Urinary bladder (tissue), 3 donors: ENCODE measurements at regions not wholly inside any gene's neighbourhood (a gene's known extent, or its start where the extent isn't known, plus 50 kb on each side); places are given as distances from the start of the nearest gene placed in this dataset.
"Not testable (repeated sequence)": the region's sequence is repeated elsewhere in the genome, so short reads cannot be mapped to it uniquely, and the experiment has no call there.

Experiments used
- DNase-seq: peaks from one replicate; pipeline ENCODE4 v3.0.0-alpha.2; 2015; ENCODE audit errors: extremely low spot score
- H3K27ac ChIP-seq: one replicate; pipeline ENCODE4 v1.5.1; 2013; ENCODE audit warnings: low read depth, mild to moderate bottlenecking, moderate library complexity
- H3K36me3 ChIP-seq: one replicate; pipeline ENCODE4 v1.6.1; 2013; ENCODE audit warnings: mild to moderate bottlenecking, moderate library complexity; ENCODE audit not compliant: insufficient read depth
- H3K4me1 ChIP-seq: one replicate; pipeline ENCODE4 v1.6.1; 2013; ENCODE audit warnings: mild to moderate bottlenecking, moderate library complexity; ENCODE audit not compliant: insufficient read depth
- H3K4me3 ChIP-seq: one replicate; pipeline ENCODE4 v1.5.1; 2013; ENCODE audit warnings: low read depth, low read length
- WGBS: extraction: QIAGEN DNeasy Blood & Tissue Kit; methylation state at CpG from one replicate; pipeline ENCODE4 v1.1.7; 2013; 5-methylcytosine and 5-hydroxymethylcytosine counted together
- donor health status: healthy with polysubstance abuse.
- donor health status: healthy.

DNA sequence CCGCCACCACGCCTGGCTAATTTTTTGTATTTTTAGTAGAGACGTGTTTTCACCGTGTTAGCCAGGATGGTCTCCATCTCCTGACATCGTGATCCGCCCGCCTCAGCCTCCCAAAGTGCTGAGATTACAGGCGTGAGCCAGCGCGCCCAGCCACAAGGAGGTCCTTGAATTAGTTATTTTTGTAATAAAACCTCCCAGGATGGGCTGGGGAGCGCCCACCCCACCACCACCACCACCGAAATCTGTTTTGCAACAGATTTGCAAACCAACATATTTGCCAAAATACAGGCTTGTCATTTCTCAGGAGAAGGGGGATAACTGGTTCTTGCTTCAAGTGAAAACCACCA lies 151.7 kb downstream of the ADSS2 start:
- H3K27ac ChIP-seq, H3K4me1 ChIP-seq, DNase-seq, H3K36me3 ChIP-seq, H3K4me3 ChIP-seq: not testable (repeated sequence)
- WGBS, result 93% methylated on average over 12 of the region's 12 CpGs

DNA sequence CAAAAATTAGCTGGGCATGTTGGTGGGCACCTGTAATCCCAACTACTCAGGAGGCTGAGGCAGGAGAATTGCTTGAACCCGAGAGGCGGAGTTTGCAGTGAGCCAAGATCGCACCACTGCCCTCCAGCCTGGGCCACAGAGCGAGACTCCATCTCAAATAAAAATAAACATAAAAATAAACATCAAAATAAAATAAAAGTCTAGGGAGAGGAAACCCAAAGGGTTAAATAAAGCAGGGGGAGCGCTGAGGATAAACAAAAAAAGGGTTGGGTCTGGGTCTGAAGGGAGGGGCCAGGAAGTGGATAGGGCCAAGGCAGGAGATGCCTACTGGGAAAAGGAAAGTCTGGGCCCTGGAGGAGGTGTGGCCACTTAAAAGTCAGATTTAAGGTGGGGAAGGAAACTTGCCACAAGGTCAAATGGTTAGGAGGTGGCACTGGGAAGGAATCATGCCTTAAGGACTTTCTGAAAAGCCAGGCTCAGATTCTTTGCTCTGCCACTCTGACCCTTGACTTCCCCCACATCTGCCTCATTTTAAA lies 150.0 kb downstream of the ADSS2 start:
- H3K36me3 ChIP-seq, result no peaks in the 10 kb centered on the region
- WGBS, result 90% methylated on average over 5 of the region's 5 CpGs
- no peak overlapping the region for H3K4me3 ChIP-seq
- H3K4me1 ChIP-seq, result no peaks in the 10 kb centered on the region
- DNase-seq, result no peak
- no peak overlapping the region for H3K27ac ChIP-seq

GRCh38 chr1:244302876-244303609 lies 148.7 kb downstream of the ADSS2 start:
- H3K4me1 ChIP-seq, result no peaks in the 10 kb centered on the region
- WGBS, result 54% methylated on average over 11 of the region's 11 CpGs
- H3K36me3 ChIP-seq, result no peaks in the 10 kb centered on the region
- no peak for DNase-seq
- no peak overlapping the region for H3K4me3 ChIP-seq
- no peak overlapping the region for H3K27ac ChIP-seq

DNA sequence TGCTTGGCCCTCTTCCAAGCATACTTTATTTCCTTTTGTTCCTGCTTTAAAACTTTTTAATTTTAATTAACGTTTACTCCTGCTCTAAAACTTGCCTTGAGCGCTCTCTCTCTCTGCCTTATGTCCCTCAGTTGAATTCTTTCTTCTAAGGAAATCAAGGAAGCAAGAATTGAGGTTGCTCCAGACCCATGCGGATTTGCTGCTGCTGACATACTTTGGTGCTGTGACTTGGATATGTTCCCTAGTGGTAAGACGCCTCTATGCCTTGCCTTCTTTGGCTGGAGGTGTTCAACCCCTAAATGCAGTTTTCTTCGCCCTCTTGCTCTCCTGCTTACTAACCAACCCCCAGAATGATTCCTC lies 148.1 kb downstream of the ADSS2 start:
- H3K36me3 ChIP-seq, result no peaks in the 10 kb centered on the region
- no peak for DNase-seq
- 62% methylated on average over 5 of the region's 5 CpGs for WGBS
- H3K4me3 ChIP-seq, result no peak overlapping the region
- no peaks in the 10 kb centered on the region for H3K4me1 ChIP-seq
- H3K27ac ChIP-seq, result no peak overlapping the region

- WGBS, result 84% methylated on average over 11 of the region's 11 CpGs
- DNase-seq, result no peak
- Histone ChIP-seq H3K4me3 (no peak overlapping the region), H3K36me3 (no peaks in the 10 kb centered on the region), H3K27ac (no peak overlapping the region), H3K4me1 (no peaks in the 10 kb centered on the region)
Observed at GRCh38 chr1:244304156-244304555, 147.6 kb downstream of the ADSS2 start.

DNA sequence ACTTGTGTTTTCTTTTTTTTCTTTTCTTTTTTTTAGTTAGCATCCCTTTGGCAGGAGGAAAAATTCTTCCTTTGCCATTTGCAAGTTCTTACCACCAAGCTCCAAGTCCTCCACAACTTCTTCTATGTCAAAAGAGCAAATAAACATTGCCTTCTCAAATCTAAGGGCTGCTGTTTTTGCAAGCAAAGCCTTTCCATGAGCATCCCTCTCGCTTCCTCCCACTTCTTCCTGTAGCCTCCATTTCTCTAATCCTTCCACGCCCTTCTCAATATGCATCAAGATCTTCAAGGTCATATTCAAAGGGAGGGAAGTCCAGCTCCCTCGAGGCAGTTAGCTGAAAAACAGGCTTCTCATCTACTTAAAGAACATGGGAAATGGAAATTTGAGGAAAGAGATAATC lies 147.1 kb downstream of the ADSS2 start:
- H3K27ac ChIP-seq, result no peak overlapping the region
- DNase-seq, result no peak
- H3K36me3 ChIP-seq, result no peaks in the 10 kb centered on the region
- WGBS, result 83% methylated on average over 3 of the region's 3 CpGs
- H3K4me3 ChIP-seq, result no peak overlapping the region
- H3K4me1 ChIP-seq, result no peaks in the 10 kb centered on the region

- H3K36me3 ChIP-seq, result no peaks in the 10 kb centered on the region
- no peak overlapping the region for H3K4me3 ChIP-seq
- WGBS, result 93% methylated on average over 4 of the region's 4 CpGs
- DNase-seq, result no peak
- no peak overlapping the region for H3K27ac ChIP-seq
- no peaks in the 10 kb centered on the region for H3K4me1 ChIP-seq
Observed at GRCh38 chr1:244305776-244306341, 145.8 kb downstream of the ADSS2 start.

- no peak overlapping the region for H3K4me3 ChIP-seq
- 95% methylated on average over 2 of the region's 2 CpGs for WGBS
- H3K36me3 ChIP-seq, result no peaks in the 10 kb centered on the region
- no peaks in the 10 kb centered on the region for H3K4me1 ChIP-seq
- no peak overlapping the region for H3K27ac ChIP-seq
- no peak for DNase-seq
Observed at GRCh38 chr1:244306544-244306943, 145.2 kb downstream of the ADSS2 start.

DNA sequence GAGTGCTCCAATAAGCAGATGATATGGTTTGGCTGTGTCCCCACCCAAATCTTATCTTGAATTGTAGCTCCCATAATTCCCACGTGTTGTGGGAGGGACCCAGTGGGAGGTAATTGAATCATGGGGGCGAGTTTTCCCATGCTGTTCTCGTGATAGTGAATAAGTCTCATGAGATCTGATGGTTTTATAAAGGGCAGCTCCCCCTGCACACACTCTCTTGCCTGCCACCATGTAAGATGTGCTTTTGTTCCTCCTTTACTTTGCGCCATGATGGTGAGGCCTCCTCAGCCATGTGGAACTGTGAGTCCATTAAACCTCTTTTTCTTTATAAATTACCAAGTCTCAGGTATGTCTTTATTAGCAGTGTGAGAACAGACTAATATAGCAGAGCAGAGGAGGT lies 142.5 kb downstream of the ADSS2 start:
- not testable (repeated sequence) for DNase-seq, H3K4me1 ChIP-seq, H3K27ac ChIP-seq, H3K36me3 ChIP-seq, H3K4me3 ChIP-seq
- WGBS, result 82% methylated on average over 4 of the region's 4 CpGs

DNA sequence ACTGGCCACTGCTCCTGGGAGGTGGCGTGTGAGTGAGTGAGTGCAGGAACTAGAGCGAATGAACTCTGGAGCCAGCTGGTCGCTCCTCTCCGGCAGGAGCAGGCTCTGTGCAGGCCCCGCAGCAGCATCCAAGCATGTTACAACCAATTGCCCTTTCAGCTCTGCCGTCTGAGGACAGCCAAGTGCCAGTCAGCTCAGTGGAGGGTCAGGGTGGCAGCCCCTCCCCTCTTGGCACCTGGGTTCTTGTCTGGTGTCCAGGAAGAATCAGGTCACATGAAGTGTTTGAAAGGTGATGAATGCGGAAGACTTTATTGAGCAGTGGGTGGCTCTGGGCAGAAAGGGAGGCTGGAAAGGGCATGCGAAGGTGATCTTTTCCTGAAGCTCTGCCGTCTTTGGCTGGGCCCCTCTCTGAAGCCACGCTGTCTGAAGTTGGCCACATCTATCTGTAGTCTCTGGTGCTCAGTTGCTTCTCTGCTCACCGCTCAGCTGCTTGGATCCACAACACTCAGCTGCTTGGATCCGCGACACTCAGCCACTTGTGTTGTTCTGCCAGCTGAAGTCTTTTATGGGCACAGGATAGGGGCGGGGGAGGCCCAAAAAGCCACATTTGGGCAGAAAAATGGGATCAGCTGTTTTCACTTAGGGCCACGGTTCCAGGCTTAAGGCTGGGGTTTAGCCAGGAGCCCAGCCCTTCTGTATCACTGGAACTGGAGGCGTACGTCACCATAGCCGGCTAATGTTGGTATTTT lies 139.8 kb downstream of the ADSS2 start:
- 76% methylated on average over 18 of the region's 18 CpGs for WGBS
- no peak for DNase-seq

GRCh38 chr1:244313346-244313745 lies 138.4 kb downstream of the ADSS2 start:
- no peak for DNase-seq
- no peaks in the 10 kb centered on the region for H3K4me1 ChIP-seq
- no peak overlapping the region for H3K27ac ChIP-seq
- 79% methylated on average over 9 of the region's 9 CpGs for whole genome bisulfite sequencing
- H3K4me3 ChIP-seq, result no peak overlapping the region
- no peaks in the 10 kb centered on the region for H3K36me3 ChIP-seq

More for the DNA sequence above, 139.8 kb downstream of the ADSS2 start:
- Histone ChIP-seq H3K4me1 (no peaks in the 10 kb centered on the region), H3K27ac (no peak overlapping the region), H3K36me3 (no peaks in the 10 kb centered on the region), H3K4me3 (no peak overlapping the region)

- no peak overlapping the region for H3K4me3 ChIP-seq
- H3K36me3 ChIP-seq, result no peaks in the 10 kb centered on the region
- no peak overlapping the region for H3K27ac ChIP-seq
- 43% methylated on average over 8 of the region's 8 CpGs for WGBS
- no peaks in the 10 kb centered on the region for H3K4me1 ChIP-seq
- no peak for DNase-seq
Observed at GRCh38 chr1:244314921-244315559, 136.7 kb downstream of the ADSS2 start.

GRCh38 chr1:244315996-244316395 lies 135.7 kb downstream of the ADSS2 start:
- Histone ChIP-seq H3K4me1 (no peaks in the 10 kb centered on the region), H3K36me3 (no peaks in the 10 kb centered on the region), H3K4me3 (no peak overlapping the region), H3K27ac (no peak overlapping the region)
- DNase-seq, result no peak
- WGBS, result 95% methylated on average over 4 of the region's 4 CpGs

- Histone ChIP-seq H3K4me1 (no peaks in the 10 kb centered on the region), H3K36me3 (no peaks in the 10 kb centered on the region), H3K4me3 (no peak overlapping the region), H3K27ac (no peak overlapping the region)
- 83% methylated on average over 6 of the region's 6 CpGs for WGBS
- no peak for DNase-seq
Observed at GRCh38 chr1:244316407-244316806, 135.3 kb downstream of the ADSS2 start.
